CD4-positive, alpha-beta T cell (primary cell): ENCODE measurements at regions not wholly inside any gene's neighbourhood (a gene's known extent, or its start where the extent isn't known, plus 50 kb on each side); places are given as distances from the start of the nearest gene placed in this dataset.

Experiments used
- ATAC-seq: fragments of 200-7000 bp; cut with Tn5 transposase; one replicate; pipeline ENCODE4 v1.10.0; 2022; ENCODE audit warnings: mild to moderate bottlenecking; ENCODE audit not compliant: poor library complexity
- CTCF ChIA-PET: fragments of 350-600 bp; sonication (Branson Sonifier 250); formaldehyde crosslinking; loops from one replicate; lab custom pipeline; 2021; ENCODE audit warnings: antibody characterized with exemption, inconsistent platforms; lab: Charles Lee
- POLR2A ChIA-PET: fragments of 350-600 bp; sonication (Branson Sonifier 250); formaldehyde crosslinking; loops from one replicate; lab custom pipeline; 2021; ENCODE audit warnings: antibody characterized with exemption, inconsistent platforms; lab: Charles Lee
- DNase-seq, 14 experiments: peaks; one replicate each; pipeline ENCODE4 v3.0.0-alpha.2; 2013 to 2020; ENCODE audit warnings: mixed read lengths in 2 of 14
- H3K27ac ChIP-seq, 2 donors: one replicate each; pipeline versions ENCODE4 v1.5.1 to v1.7.0; 2013; ENCODE audit warnings: low read length in 2 of 2, low read depth in 1 of 2, mild to moderate bottlenecking in 1 of 2
- H3K27me3 ChIP-seq, 2 experiments: 1 replicate in 1 of 2; 2 replicates in 1 of 2; pipeline versions ENCODE4 v1.6.1 to v1.7.0; 2013; ENCODE audit warnings: low read length in 2 of 2, control low read depth in 1 of 2, mild to moderate bottlenecking in 1 of 2, moderate library complexity in 1 of 2; ENCODE audit not compliant: insufficient read depth in 2 of 2, control insufficient read depth in 1 of 2
- H3K36me3 ChIP-seq: one replicate; pipeline ENCODE4 v1.6.1; 2013; ENCODE audit warnings: low read length, control low read depth; ENCODE audit not compliant: insufficient read depth
- H3K4me1 ChIP-seq: one replicate; pipeline ENCODE4 v1.6.1; 2013; ENCODE audit warnings: low read length, control low read depth; ENCODE audit not compliant: insufficient read depth
- H3K4me3 ChIP-seq: one replicate; pipeline ENCODE4 v1.5.1; 2013; ENCODE audit warnings: mild to moderate bottlenecking, low read length, moderate library complexity
- H3K9me3 ChIP-seq, 2 experiments: 1 replicate in 1 of 2; 2 replicates in 1 of 2; pipeline versions ENCODE4 v1.6.1 to v1.7.0; 2013; ENCODE audit warnings: low read length in 2 of 2, mild to moderate bottlenecking in 2 of 2, control low read depth in 1 of 2, moderate library complexity in 1 of 2; ENCODE audit not compliant: control insufficient read depth in 1 of 2, insufficient read depth in 1 of 2
- H3K27ac Mint-ChIP-seq: one replicate; pipeline ENCODE4 v1.8.0; 2020; ENCODE audit warnings: mixed read lengths
- H3K27me3 Mint-ChIP-seq: one replicate; pipeline ENCODE4 v1.8.0; 2021; ENCODE audit warnings: mixed read lengths
- H3K36me3 Mint-ChIP-seq: one replicate; pipeline ENCODE4 v1.8.0; 2021; ENCODE audit warnings: low read depth, mixed read lengths
- H3K4me1 Mint-ChIP-seq: one replicate; pipeline ENCODE4 v1.8.0; 2021; ENCODE audit warnings: low read depth, mixed read lengths
- H3K4me3 Mint-ChIP-seq: one replicate; pipeline ENCODE4 v1.8.0; 2020; ENCODE audit warnings: mild to moderate bottlenecking, mixed read lengths
- H3K9me3 Mint-ChIP-seq: one replicate; pipeline ENCODE4 v1.8.0; 2020; ENCODE audit warnings: mixed read lengths
- CTCF ChIP-seq: fragments of 200-600 bp; IDR thresholded peaks from one replicate; pipeline ENCODE4 v1.8.0; 2022; ENCODE audit warnings: antibody characterized with exemption, mild to moderate bottlenecking
- intact Hi-C, 2 experiments: fragments of 100-400 bp; cut with DNase I in 1 of 2; cut with micrococcal nuclease in 1 of 2; formaldehyde crosslinking; loops; one replicate each; pipeline versions ENCODE4 v1.15.1 to v1.9.0; 2023 to 2025; cut with DNase I, micrococcal nuclease

- no peak for DNase-seq
- POLR2A ChIA-PET: no interaction called here
- Histone ChIP-seq H3K4me3 (no peak overlapping the region), H3K27me3 (no peaks in the 10 kb centered on the region), H3K27ac (no peak overlapping the region), H3K9me3 (no peaks in the 10 kb centered on the region), H3K36me3 (no peaks in the 10 kb centered on the region), H3K4me1 (no peaks in the 10 kb centered on the region)
- ATAC-seq: no peak
- CTCF ChIA-PET: no interaction called here
- intact Hi-C loops: no loop called here
- TF ChIP-seq CTCF: no peak
- Mint-ChIP-seq H3K27ac (no peak overlapping the region), H3K9me3 (peaks cover 2% of the 10 kb centered on the region), H3K27me3 (no peaks in the 10 kb centered on the region), H3K4me1 (no peaks in the 10 kb centered on the region), H3K4me3 (no peak overlapping the region), H3K36me3 (no peaks in the 10 kb centered on the region)
Measured at GRCh38 chr7:110296321-110296720, 794.6 kb upstream of the LRRN3 start.

DNA sequence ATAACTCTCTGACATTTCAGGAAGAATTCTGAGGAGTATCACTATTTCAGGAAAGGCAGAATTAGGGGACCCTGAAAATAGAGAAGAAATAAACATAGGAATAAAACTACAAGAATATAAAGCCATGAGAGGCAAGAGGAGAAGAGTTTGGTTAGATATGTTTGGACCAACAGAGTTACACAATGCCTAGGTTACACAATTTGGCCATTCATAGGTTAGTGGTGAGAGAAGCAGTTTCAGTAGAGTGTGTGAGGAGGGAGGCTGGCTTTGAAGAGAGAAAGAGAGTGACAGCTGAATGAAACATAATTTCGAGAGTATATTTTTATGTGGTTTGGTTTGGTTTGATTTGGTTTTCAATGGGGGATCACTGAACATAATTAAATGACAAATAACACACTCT, 783.2 kb upstream of the LRRN3 start:
- H3K27me3 ChIP-seq: no peaks in the 10 kb centered on the region
- no peak for TF ChIP-seq CTCF
- H3K9me3 ChIP-seq: no peaks in the 10 kb centered on the region
- H3K36me3 Mint-ChIP-seq: no peaks in the 10 kb centered on the region
- no peak overlapping the region for H3K27ac ChIP-seq
- H3K9me3 Mint-ChIP-seq: no peaks in the 10 kb centered on the region
- DNase-seq (no peak), ATAC-seq (no peak)
- H3K4me1 Mint-ChIP-seq: no peaks in the 10 kb centered on the region
- no peak overlapping the region for H3K4me3 Mint-ChIP-seq
- H3K27me3 Mint-ChIP-seq: no peaks in the 10 kb centered on the region
- intact Hi-C loops: no loop called here
- H3K4me1 ChIP-seq: no peaks in the 10 kb centered on the region
- H3K36me3 ChIP-seq: no peaks in the 10 kb centered on the region
- ChIA-PET CTCF (no interaction called here), POLR2A (no interaction called here)
- H3K4me3 ChIP-seq: no peak overlapping the region
- no peak overlapping the region for H3K27ac Mint-ChIP-seq

- Mint-ChIP-seq H3K27ac (no peak overlapping the region), H3K27me3 (no peaks in the 10 kb centered on the region), H3K36me3 (no peaks in the 10 kb centered on the region), H3K9me3 (no peaks in the 10 kb centered on the region), H3K4me3 (no peak overlapping the region), H3K4me1 (no peaks in the 10 kb centered on the region)
- H3K4me1 ChIP-seq: no peaks in the 10 kb centered on the region
- DNase-seq (no peak), ATAC-seq (no peak)
- H3K4me3 ChIP-seq: no peak overlapping the region
- intact Hi-C loops: no loop called here
- H3K9me3 ChIP-seq: no peaks in the 10 kb centered on the region
- ChIA-PET CTCF (no interaction called here), POLR2A (no interaction called here)
- TF ChIP-seq CTCF: no peak
- H3K27me3 ChIP-seq: no peaks in the 10 kb centered on the region
- H3K27ac ChIP-seq: no peak overlapping the region
- H3K36me3 ChIP-seq: no peaks in the 10 kb centered on the region
Measured at GRCh38 chr7:110308791-110309190, 782.1 kb upstream of the LRRN3 start.
